ENCODE measurements at regions not wholly inside any gene's neighbourhood (a gene's known extent, or its start where the extent isn't known, plus 50 kb on each side); places are given as distances from the start of the nearest gene placed in this dataset.

GRCh38 chr6:163694988-163695398, 280.5 kb downstream of the QKI start (continued):
- TF ChIP-seq TEF (CRISPR knock-in tag; IDR thresholded peaks at IDR 0.05), result no peak
- TF ChIP-seq ZFP90 (CRISPR knock-in tag; IDR thresholded peaks at IDR 0.05; ENCODE audit: borderline replicate concordance), result no peak
- no peak for TF ChIP-seq ZNF75D (CRISPR knock-in tag; IDR thresholded peaks at IDR 0.05; ENCODE audit: borderline replicate concordance)
- TF ChIP-seq ZNF407 (CRISPR knock-in tag; IDR thresholded peaks at IDR 0.05; ENCODE audit: not compliant biosample characterization), result no peak
- peak; percentile 59; the same call in 1 of the 2 replicates for TF ChIP-seq GATAD2A (CRISPR knock-in tag; IDR thresholded peaks at IDR 0.05)
- no peak for TF ChIP-seq ZNF670 (CRISPR knock-in tag; IDR thresholded peaks at IDR 0.05; ENCODE audit: borderline replicate concordance)
- no peak for TF ChIP-seq HNRNPUL1 (IDR thresholded peaks at IDR 0.05; ENCODE audit: low read depth, low read length)
- TF ChIP-seq MBD4 (IDR thresholded peaks at IDR 0.05; ENCODE audit: borderline replicate concordance, low read length), result no peak
- TF ChIP-seq AHDC1 (CRISPR knock-in tag; IDR thresholded peaks at IDR 0.05; ENCODE audit: borderline replicate concordance), result peak; percentile 38; the same call in 1 of the 2 replicates
- no peak for TF ChIP-seq SMARCE1 (IDR thresholded peaks at IDR 0.05; ENCODE audit: borderline replicate concordance)
- no peak for TF ChIP-seq CREB1 (IDR thresholded peaks at IDR 0.05)
- TF ChIP-seq CREB1 (CRISPR knock-in tag; IDR thresholded peaks at IDR 0.05), result 0 out of 2 replicates have a peak, but pooled peaks have one; percentile 32
- no peak for TF ChIP-seq ETS1 (CRISPR knock-in tag; IDR thresholded peaks at IDR 0.05)
- TF ChIP-seq ZFX (CRISPR knock-in tag; IDR thresholded peaks at IDR 0.05; ENCODE audit: low read depth), result no peak

Measured in HepG2 (cell line).